ENCODE measurements at regions not wholly inside any gene's neighbourhood (a gene's known extent, or its start where the extent isn't known, plus 50 kb on each side); places are given as distances from the start of the nearest gene placed in this dataset.
"Not testable (repeated sequence)": the region's sequence is repeated elsewhere in the genome, so short reads cannot be mapped to it uniquely, and the experiment has no call there.

DNA sequence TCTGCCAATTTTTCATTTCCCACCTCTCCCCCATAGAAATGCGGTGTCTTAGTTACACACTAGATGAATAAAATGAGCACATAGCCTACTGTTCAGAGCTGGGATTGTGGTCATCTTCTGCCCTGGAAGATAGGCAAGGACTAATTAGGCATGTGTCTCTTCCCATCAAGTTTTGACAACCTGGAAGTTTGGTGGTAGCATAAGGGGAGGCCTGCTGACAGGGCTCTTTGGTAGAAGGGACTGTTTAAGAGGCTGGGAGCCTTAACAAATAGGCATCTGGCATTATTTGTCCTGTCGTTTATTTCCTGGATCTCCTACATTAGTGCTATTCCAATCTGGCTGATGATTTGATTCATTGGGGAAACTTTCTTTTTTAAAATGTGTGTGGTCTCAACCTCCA lies 512.3 kb downstream of the ZNF385D start:
- no peak for DNase-seq (ENCODE audit: low spot score)

DNA sequence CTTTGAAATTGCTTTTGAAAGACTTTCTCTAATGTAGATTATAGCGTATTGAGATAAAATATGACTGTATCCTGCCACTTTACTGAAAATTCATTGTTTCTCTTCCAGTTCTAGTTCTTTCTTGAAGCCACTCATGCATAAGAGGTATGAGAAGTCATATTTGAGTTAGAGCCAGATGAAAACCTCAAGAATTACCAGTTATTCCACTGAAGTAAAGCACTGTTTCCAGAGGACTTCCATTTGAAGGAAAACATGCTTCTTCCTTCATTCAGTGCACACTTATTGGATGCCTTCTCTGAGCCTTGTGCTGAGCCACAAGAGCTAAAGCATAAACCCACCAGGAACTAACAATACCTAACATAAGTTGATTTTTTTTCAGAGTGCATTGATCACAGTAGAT lies 513.4 kb downstream of the ZNF385D start:
- DNase-seq (ENCODE audit: low spot score), result no peak

DNA sequence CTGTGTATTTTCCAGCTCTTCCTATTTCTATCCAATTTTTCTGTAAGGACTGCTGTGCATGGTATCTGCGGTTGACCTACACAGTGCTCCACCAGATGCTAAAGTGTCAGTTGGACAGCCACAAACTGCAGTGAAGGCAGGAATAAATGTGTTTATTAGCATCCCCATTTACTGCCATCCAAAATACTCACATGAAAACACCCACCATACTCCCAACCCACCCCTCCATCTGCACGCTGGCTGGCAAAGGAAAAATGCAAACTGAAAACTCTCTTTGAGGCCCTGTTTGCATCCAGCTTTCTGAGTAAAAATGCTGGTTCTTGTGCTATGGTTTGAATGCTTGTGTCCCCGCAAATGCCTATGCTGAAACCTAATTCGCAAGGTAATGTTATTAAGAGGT lies 515.5 kb downstream of the ZNF385D start:
- DNase-seq (ENCODE audit: low spot score), result no peak

DNA sequence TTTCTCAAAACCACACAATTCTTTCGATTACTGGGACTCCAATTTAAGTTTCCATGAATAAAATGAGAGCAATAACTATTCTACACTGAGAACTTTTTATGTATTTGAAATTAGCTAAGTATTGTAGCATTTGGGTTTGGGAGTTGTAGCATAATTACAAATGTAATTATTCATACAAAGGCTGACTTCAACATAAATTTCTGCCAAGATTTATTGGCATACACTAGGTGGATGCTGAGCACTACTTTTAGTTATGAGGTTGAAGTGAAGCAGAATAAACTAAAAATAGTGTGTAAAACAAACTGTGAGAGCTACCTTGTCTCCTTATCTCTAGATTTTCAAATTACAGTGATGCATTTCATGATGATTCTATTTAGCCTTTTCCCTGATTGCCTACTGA lies 516.1 kb downstream of the ZNF385D start:
- DNase-seq (ENCODE audit: low spot score), result no peak

DNA sequence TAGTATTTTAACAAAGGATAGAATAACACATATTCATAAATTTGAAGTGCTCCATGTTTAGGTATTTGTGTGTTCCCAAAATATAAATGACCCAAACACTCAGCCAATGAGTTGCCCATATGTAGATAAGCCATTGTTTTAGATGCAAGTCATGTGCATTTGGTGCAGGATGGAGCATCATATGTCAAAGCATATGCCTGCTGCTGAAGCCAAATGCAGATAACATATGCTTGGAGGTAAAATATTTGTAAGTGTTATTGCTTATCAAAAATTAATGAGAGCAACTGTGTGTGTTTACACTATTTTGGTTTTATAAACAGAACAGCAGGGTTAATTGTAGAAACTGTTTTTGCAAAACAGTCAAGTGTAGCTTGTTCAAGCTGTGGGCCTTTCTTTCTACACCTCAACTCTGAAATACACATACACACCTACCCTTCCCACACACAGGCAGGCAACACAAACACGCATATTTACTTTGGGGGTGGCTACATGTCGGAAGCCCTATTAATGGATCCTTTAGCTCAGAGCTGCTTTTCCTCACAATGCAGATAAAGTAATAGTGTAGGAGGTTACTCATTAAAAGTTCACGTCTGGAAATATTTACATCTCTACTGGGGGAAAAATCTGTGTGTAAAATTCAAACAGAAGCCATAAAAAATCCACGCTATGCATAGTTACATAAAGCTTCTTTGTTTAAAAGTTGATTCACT lies 521.4 kb downstream of the ZNF385D start:
- DNase-seq (ENCODE audit: low spot score), result no peak

DNA sequence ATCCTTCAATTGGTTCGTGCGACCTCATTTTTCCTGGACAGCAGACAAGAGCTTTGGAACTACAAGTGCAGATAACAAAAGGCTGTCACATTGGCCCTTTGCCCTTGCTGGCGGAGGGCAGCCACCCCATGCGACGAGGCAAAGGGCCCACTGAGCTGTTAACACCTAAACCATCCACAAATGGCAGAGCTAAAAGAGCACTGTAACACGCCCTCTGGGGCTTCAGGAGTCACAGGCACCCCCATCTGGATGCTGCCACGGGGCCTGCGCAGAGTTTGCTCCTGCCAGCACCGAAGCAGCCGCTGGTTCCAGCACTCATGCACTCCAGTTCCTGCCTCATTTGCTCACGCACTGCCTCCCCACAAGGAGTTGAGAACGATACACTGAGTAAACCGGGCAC lies 524.9 kb downstream of the ZNF385D start:
- DNase-seq (ENCODE audit: low spot score), result no peak

DNA sequence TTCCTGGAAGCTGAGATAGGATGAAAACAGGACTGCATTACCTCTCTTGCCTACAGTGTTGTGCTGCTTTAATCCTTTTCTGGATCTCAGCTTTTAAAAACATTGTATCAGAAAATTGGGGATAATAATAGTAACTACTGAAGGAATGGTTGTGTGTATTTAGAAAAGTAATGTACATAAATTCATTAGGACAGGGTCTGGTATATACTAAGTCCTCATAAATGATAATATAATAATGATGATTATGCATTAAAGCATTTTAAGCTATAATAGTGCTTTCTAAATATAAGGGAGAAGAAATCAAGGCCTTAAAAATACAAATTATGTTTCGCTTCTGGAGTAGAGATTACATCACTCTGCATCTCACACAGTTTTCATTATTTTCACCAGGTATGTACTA lies 530.1 kb downstream of the ZNF385D start:
- DNase-seq (ENCODE audit: low spot score), result no peak

DNA sequence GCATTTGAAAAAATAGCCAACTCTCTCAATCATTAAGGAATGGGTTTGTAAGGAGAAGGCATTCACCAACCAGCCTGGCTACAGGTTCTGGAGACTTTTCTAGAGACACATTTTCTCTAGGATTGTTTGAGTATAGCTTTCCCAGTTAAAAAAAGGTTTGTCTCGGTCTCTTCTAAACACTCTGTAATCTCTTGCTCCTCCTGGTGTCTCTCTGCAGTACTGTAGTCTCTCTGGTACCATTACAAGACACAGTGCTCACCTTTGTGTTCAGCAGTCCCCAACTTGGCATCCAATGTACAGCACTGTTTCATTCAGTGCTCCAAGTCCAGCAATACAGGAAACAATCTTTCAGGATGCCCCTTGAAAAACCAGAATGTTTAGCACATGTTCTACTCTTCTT lies 534.4 kb downstream of the ZNF385D start:
- peak; percentile 16 for DNase-seq (ENCODE audit: low spot score)

DNA sequence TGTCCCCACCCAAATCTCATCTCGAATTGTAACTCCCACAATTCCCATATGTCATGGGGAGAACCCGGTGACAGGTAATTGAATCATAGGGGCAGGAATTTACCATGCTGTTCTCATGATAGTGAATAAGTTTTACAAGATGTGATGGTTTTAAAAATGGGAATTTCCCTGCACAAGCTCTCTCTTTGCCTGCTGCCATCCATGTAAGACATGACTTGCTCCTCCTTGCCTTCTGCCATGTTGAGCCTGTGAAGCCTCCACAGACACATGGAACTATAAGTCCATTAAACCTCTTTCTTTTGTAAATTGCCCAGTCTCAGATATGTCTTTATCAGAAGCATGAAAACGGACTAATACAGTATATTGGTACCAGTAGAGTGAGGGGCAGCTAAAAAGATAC lies 546.9 kb downstream of the ZNF385D start:
- not testable (repeated sequence) for DNase-seq (ENCODE audit: low spot score)

DNA sequence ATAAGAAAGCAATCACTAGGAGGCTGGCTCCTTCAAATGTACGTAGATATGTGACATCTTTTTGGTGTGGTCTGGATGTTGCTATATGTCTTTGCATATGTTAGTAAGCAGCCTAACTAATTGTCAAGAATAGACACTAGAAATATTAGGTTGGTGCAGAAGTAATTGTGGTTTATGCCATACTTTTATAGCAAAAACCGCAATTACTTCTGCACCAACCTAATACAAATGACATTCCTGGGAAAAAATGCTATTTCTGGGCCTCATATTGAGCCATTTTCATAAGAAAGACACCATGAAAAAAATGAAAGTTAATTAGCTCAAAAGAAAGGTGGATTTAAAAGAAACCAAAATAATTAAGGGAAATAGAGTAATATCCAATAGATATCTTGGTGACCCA lies 555.8 kb downstream of the ZNF385D start:
- no peak for DNase-seq (ENCODE audit: low spot score)

DNA sequence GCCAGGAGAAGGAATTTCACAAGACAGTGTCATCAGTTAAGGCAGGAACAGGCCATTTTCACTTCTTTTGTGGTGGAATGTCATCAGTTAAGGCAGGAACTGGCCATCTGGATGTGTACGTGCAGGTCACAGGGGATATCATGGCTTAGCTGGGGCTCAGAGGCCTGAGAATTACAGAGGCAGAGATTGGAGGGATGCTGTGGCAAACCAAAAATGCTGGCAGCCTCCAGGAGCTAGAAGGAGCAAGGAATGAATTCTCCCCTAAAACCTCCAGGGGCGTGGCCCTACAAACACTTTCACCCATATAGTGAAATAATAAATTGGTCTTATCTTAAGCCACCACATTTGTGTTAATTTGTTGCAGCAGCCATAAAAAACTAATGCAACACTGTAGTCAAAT lies 557.0 kb downstream of the ZNF385D start:
- not testable (repeated sequence) for DNase-seq (ENCODE audit: low spot score)

DNA sequence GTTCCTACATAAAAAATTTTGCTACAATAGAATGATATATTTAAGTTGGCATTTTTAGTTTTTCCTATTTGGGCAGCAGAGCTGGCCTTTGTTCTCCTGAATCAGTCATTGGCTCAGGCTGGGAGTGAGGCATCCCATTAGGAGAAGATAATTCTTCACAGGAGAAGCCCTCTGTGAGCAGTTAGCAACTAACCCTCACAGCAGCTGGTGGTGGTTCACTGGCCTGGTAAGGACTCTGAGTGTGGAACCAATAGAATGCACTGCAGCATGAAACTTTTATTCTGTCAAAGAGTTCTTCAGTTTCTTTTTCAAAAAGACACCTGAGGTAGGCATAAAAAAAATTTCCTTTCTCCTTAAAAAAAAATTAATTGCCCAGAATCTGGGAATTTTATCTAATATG lies 562.6 kb downstream of the ZNF385D start:
- no peak for DNase-seq (ENCODE audit: low spot score)

DNA sequence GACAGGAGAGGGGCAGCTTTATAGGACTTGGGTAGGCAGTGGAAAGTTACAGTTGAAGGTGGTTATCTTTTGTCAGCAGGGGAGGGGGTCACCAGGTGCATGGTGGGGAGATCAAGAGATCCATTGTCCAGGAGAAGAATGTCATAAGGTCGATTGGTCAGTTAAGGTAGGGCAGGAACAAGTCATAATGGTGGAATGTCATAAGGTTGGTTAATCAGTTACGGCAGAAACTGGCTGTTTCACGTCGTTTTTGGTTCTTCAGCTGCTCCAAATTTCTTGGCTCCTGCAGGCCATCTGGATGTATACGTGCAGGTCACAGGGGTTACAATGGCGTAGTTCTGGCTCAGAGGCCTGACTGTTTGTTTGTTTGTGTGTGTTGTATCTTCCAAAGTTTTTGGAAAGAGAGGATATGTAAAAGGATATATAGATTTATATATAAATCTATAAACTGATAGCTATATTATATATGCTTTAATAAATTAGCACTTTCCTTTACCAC lies 565.1 kb downstream of the ZNF385D start:
- no peak for DNase-seq (ENCODE audit: low spot score)

DNA sequence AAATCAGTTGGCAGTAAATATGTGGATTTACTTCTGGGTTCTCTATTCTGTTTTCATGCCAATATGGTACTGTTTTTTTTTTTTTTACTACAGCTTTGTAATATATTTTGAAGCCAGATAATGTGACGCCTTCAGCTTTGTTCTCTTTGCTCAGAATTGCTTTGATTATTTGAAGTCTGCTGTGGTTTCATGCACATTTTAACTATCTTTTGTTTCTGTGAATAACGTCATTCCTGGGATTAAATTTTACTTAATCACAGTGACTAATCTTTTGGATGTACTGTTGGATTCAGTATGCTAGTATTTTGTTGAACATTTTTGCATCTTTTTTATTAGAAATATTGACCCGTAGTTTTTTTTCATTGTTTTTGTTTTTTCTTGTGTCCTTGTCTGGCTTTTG lies 576.5 kb downstream of the ZNF385D start:
- no peak for DNase-seq (ENCODE audit: low spot score)

DNA sequence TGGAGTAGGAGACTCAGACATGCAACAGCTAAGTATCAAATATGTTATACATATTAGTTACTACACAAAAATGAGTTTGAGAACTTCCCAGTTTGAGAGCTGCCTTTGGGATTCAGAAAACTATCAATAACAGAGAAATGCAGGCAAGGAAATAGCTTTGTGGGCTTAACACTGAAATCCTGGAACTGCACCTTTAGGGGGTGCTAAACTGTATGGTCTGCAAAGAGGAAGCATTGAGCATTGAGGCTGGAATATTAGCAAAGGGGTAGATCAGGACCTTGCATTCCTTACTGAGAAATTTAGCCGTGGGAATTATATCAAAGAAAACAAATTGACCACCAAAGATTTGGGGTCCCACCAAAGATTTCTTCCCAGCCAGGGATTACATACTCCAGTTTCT lies 580.0 kb downstream of the ZNF385D start:
- peak; percentile 48 for DNase-seq (ENCODE audit: low spot score)

DNA sequence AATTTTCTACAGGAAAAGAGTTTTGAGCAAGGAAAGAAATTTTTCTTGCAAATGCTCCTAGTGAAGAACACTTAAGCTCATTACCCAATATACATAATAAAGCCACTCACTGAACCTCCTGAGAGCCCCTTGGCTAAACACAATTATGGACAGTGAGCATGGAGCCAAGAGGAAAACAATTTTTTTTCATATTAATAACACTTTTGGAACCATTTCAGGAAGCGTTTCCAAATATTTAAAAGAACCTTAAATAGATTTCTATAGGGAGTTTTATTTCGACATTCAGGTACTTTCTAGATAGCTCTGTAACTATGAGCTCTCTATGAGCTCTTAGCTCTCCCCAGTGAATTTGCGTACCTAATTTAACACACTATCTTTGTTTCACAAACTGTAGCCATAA lies 581.1 kb downstream of the ZNF385D start:
- DNase-seq (ENCODE audit: low spot score), result no peak

DNA sequence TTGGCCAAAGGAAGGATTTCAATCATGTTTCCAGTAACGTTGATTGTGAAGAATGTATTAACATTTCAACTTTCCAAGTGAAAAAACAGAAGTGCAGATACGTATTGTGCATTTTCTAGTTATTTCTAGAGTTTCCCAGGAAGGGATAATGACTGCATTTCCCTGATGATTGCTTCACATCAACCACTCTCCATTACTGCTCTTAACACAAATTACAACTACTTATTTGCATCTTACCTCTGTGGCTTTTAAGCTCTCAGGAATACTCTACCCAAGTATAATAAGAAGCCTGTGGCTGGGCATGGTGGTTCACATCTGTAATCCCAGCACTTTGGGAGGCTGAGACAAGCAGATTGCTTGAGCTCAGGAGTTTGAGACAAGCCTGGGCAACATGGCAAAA lies 582.5 kb downstream of the ZNF385D start:
- no peak for DNase-seq (ENCODE audit: low spot score)

DNA sequence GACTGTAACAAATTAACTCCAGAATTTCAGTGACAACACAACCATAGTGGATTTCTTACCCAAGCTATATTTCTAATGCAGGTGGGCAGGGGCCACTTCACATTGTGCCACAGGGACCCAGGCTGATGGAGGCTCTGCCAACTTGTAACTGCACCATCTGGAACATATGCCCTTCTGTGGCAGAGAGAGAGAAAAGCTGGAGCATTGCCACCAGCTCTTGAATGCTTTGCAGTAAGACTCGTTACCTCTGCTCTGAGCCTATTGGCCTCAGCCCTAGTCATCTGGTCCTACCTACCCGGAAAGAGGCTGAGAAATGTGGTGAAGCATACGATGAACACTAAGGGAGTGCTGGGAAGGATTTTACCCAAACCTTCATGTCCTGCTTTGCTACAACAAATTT lies 587.1 kb downstream of the ZNF385D start:
- no peak for DNase-seq (ENCODE audit: low spot score)

DNA sequence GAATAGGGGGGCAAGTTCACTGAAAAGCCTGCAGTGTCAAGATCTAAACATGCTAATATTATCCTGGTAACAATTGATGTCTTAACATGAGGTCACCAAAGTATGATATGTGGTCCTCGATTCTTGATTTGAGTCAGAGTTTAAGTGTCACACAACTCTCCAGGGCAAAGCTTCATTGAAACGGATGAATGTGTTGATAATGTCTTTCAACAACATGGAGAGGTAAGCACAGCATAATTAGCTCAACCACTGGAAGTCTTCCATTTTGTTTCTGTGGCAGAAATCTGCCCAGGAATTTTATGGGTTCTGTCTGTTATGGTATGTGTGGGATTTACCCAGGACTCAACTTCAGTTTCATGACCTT lies 591.5 kb downstream of the ZNF385D start:
- no peak for DNase-seq (ENCODE audit: low spot score)

DNA sequence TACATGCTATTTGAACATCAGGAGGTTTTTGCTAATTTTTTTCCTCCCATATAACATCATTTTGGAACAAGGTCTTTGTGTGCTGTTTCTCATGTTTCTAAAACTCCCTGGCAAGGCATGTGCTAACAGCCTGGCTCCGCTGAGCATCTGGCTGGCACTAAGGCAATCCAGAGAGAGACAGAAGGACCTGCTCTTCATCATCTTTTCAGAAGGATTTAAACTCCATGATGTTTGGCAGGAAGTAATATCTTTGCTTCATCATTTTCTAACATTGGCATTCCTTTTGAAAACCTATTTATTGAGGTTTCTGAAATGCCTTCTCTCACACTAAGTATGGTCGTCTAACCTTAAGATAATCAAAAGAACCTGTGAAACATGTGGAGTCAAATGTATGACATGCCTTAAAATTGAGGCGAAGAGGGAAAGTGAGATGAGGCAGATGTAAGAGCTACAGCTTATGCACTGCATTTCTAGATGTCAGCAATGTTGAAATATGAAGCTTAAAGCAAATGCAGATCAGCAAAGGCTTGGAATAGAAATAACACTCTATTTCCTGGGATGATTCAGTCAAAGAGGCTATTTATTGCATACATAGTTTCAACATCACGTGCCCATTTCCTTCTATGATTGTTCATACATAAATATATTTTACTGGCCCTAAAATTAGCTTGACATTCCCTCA lies 592.0 kb downstream of the ZNF385D start:
- no peak for DNase-seq (ENCODE audit: low spot score)

DNA sequence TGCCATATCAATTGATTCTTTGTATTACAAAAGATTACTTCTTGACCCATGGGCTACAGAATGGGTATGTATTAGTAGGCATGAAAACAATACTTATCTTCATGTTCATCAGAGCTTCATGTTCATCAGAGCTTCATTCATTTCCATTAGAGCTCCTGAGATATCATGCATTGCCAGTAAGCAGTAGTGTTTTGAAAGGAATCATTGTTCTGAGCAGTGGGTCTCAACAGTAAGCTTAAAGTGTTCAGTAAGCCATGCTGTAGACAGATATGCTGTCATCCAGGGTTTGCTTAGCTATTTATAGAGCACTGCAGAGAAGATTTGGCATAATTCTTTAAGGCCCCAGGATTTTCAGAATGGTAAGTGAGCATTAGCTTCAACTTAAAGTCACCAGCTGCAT lies 596.1 kb downstream of the ZNF385D start:
- DNase-seq (ENCODE audit: low spot score), result no peak

DNA sequence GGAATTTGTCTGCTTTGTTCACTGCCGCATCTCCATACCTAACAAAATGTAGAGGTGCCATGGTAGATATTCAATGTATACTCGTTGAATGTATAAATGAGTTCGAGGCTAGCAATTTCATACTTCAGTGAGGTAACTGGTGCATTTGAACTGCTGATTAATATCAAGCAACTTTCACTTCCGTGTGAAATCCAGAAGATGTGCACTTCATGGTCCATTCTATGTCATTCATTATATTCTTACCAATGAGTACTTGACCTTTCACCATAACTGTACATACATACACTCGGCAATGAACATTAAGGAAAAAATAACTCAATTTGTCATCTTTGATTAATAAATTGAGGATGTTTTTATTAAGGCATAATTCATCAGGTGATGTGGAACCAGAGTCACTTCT lies 598.5 kb downstream of the ZNF385D start:
- no peak for DNase-seq (ENCODE audit: low spot score)

DNA sequence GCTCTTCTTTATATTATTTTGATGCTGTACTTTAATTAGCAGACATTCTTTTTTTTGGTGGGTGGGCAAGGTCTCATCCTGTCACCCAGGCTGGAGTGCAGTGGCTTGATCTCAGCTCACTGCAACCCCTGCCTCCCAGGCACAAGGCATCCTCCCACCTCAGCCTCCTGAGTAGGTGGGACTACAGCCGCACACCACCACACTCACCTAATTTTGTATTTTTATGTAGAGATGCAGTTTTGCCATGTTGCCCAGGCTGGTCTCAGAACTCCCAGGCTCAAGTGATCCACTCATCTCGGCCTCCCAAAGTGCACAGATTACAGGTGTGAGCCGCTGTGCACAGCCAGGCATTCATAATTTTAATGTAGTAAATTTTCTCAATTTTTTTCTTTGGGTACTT lies 608.1 kb downstream of the ZNF385D start:
- DNase-seq (ENCODE audit: low spot score), result no peak

DNA sequence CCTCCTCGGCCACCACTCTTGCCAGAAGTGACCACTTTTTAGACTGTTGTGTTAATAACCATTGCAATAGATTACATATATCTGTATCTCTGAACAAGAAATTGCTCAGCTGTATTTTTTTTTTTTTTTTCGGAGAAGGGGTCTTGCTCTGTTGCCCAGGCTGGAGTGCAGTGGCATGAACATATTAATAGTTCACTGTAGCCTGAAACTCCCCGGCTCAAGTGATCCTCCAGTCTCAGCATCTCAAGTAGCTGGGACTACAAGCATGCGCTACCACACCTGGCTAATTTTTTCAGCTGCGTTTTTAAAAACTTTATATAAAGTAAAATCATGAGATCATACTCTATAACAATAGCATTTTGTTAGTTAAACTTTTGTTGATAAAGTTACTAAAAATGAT lies 609.0 kb downstream of the ZNF385D start:
- no peak for DNase-seq (ENCODE audit: low spot score)
